ENCODE measurements at regions not wholly inside any gene's neighbourhood (a gene's known extent, or its start where the extent isn't known, plus 50 kb on each side); places are given as distances from the start of the nearest gene placed in this dataset.

- TF ChIP-seq CTCF (IDR thresholded peaks at IDR 0.05) (no peak), POLR2A (IDR thresholded peaks at IDR 0.05) (no peak)
These were observed 93.2 kb downstream of the IRS2 start for GRCh38 chr13:109693213-109693612.
